Heart right ventricle (tissue), 16 donors: ENCODE measurements at regions not wholly inside any gene's neighbourhood (a gene's known extent, or its start where the extent isn't known, plus 50 kb on each side); places are given as distances from the start of the nearest gene placed in this dataset.

Experiments
- ATAC-seq, 8 donors: fragments of 200-7000 bp; cut with Tn5 transposase; one replicate each; pipeline ENCODE4 v1.9.1; 2020; ENCODE audit warnings: mild to moderate bottlenecking in 8 of 8, moderate library complexity in 8 of 8, moderate number of reproducible peaks in 1 of 8
- DNase-seq, 2 donors: peaks; one replicate each; pipeline ENCODE4 v3.0.0-alpha.2; 2020
- H3K27ac ChIP-seq, 10 donors: fragments of 200-600 bp; sonication (generic) in 2 of 10; one replicate each; pipeline versions ENCODE4 v1.5.0 to v1.8.0; 2020 to 2022; ENCODE audit warnings: mild to moderate bottlenecking in 3 of 10
- H3K27me3 ChIP-seq, 7 donors: fragments of 200-600 bp; one replicate each; pipeline ENCODE4 v1.8.0; 2021 to 2022; ENCODE audit warnings: mild to moderate bottlenecking in 2 of 7
- H3K36me3 ChIP-seq, 9 donors: fragments of 200-600 bp; sonication (generic) in 1 of 9; one replicate each; pipeline versions ENCODE4 v1.5.0 to v1.8.0; 2020 to 2022; ENCODE audit warnings: mild to moderate bottlenecking in 2 of 9
- H3K4me1 ChIP-seq, 9 donors: fragments of 200-600 bp; sonication (generic) in 1 of 9; one replicate each; pipeline versions ENCODE4 v1.5.0 to v1.8.0; 2020 to 2022; ENCODE audit warnings: mild to moderate bottlenecking in 4 of 9
- H3K4me3 ChIP-seq, 10 donors: fragments of 200-600 bp; sonication (generic) in 2 of 10; one replicate each; pipeline versions ENCODE4 v1.5.0 to v1.8.0; 2020 to 2022; ENCODE audit warnings: mild to moderate bottlenecking in 7 of 10, moderate library complexity in 2 of 10
- H3K9me3 ChIP-seq, 11 donors: fragments of 200-600 bp in 10 of 11; sonication (generic) in 2 of 11; one replicate each; pipeline versions ENCODE4 v1.5.0 to v1.8.0; 2013 to 2022; ENCODE audit warnings: mild to moderate bottlenecking in 2 of 11, control low read depth in 1 of 11, moderate library complexity in 1 of 11
- CTCF ChIP-seq, 9 donors: fragments of 200-600 bp; sonication (generic) in 2 of 9; IDR thresholded peaks; one replicate each; pipeline versions ENCODE4 v1.5.0 to v1.8.0; 2021 to 2022; ENCODE audit warnings: antibody characterized with exemption in 9 of 9, mild to moderate bottlenecking in 5 of 9, moderate library complexity in 1 of 9
- WGBS, 2 donors: extraction: QIAGEN DNeasy Blood & Tissue Kit; methylation state at CpG; one replicate each; pipeline ENCODE4 v1.1.7; 2013; ENCODE audit warnings: inconsistent platforms in 1 of 2; 5-methylcytosine and 5-hydroxymethylcytosine counted together
- intact Hi-C, 10 donors: fragments of 100-400 bp; cut with DNase I; formaldehyde crosslinking; loops; one replicate each; pipeline versions ENCODE4 v1.11.1 to v1.14.2; 2022
- donor health status: Arrhythmogenic right ventricular cardiomyopathy.
- donor health status: ischemic (EF 13 %, LVEDD 7.1; RV severe dilation, severe dysfunction).
- donor health status: healthy with polysubstance abuse.
- donor health status: DM: no; HTN: yes; CAD: no.
- donor health status: DM: no; HTN: no; CAD: no.
- donor health status: ischemic (EF 25% LVEDD 6.9; RV normal size, moderate dysfunction).
- donor health status: ischemic (EF 25% LVEDD 5.7; RV mildly dilated, moderate dysfunction).
- donor health status: healthy.
- donor health status: DM: yes; HTN: yes; CAD: no.
- donor health status: Ischemic cardiomyopathy.
- donor health status: ischemic (EF 35%, LVEDD 5.7; RV mildly dilated, moderate dysfunction).
- donor health status: nonischemic (EF 11% LVEDD 7.7; RV severe dilation, severe dysfunction).
- donor health status: DM: yes; HTN: yes; CAD: no.
- donor health status: PGD.
- donor health status: ischemic (EF 29% LVEDD 5.4; RV normal size, mild dysfunction).
- donor health status: nonischemic (EF 23%, LVEDD 6.1; RV moderate dilation, normal function).

DNA sequence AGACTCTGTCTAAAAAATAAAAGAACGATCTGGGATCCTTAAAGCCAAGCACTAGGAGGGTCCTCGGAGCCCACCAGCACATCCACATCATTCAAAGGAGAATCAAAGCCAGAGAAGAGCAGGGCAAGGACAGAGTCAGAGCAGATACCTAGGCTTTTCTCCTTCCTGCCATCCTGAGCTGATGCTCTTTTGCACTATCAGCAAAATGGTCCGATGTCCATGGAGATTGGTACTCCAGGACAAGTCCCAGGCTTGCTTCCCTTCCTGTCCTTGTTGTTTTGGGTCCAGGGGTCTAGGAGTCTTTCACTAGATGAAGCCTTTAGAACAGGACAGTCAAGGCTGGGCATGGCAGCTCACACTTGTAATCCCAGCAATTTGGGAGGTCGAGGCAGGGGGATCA is 58.0 kb upstream of the ELN start:
- no peak overlapping the region for H3K27ac ChIP-seq
- intact Hi-C loops = loop anchor here in 2 of 10 donors (10.0 kb wide), 2 partner anchors 75 to 95 kb away; no protein-coding TSS in a partner anchor
- H3K4me1 ChIP-seq = no peaks in the 10 kb centered on the region
- no peak for ATAC-seq
- H3K36me3 ChIP-seq = no peaks in the 10 kb centered on the region
- WGBS, 2 donors = 89 to 94% methylated on average over 4 of the region's 4 CpGs
- H3K4me3 ChIP-seq = no peak overlapping the region
- no peaks in the 10 kb centered on the region for H3K9me3 ChIP-seq
- no peak for TF ChIP-seq CTCF (IDR thresholded peaks at IDR 0.05)
- peaks cover 0 to 16% (median 0%) of the 10 kb centered on the region in 7 donors for H3K27me3 ChIP-seq
- no peak for DNase-seq

GRCh38 chr7:73970801-73971229 is 57.2 kb upstream of the ELN start:
- no peaks in the 10 kb centered on the region for H3K4me1 ChIP-seq
- WGBS, 2 donors = 88% methylated on average over 12 of the region's 12 CpGs

GRCh38 chr7:73971322-73971703 is 56.7 kb upstream of the ELN start:
- intact Hi-C loops = loop anchor here in 1 of 10 donors (10.0 kb wide), 1 partner anchor 97 kb away; no protein-coding TSS in a partner anchor
- 66 to 67% methylated on average over 4 of the region's 4 CpGs for WGBS, 2 donors
- TF ChIP-seq CTCF (IDR thresholded peaks at IDR 0.05) = no peak

More at GRCh38 chr7:73970801-73971229, 57.2 kb upstream of the ELN start:
- intact Hi-C loops = loop anchor here in 1 of 10 donors (10.0 kb wide), 1 partner anchor 96 kb away; no protein-coding TSS in a partner anchor
- no peaks in the 10 kb centered on the region for H3K36me3 ChIP-seq
- ATAC-seq (peak in 1 of 8 donors; percentile 7), DNase-seq (no peak)
- H3K27me3 ChIP-seq = peaks cover 0 to 16% (median 0%) of the 10 kb centered on the region in 7 donors
- H3K27ac ChIP-seq = no peak overlapping the region
- TF ChIP-seq CTCF (IDR thresholded peaks at IDR 0.05) = no peak
- H3K9me3 ChIP-seq = no peaks in the 10 kb centered on the region
- no peak overlapping the region for H3K4me3 ChIP-seq

DNA sequence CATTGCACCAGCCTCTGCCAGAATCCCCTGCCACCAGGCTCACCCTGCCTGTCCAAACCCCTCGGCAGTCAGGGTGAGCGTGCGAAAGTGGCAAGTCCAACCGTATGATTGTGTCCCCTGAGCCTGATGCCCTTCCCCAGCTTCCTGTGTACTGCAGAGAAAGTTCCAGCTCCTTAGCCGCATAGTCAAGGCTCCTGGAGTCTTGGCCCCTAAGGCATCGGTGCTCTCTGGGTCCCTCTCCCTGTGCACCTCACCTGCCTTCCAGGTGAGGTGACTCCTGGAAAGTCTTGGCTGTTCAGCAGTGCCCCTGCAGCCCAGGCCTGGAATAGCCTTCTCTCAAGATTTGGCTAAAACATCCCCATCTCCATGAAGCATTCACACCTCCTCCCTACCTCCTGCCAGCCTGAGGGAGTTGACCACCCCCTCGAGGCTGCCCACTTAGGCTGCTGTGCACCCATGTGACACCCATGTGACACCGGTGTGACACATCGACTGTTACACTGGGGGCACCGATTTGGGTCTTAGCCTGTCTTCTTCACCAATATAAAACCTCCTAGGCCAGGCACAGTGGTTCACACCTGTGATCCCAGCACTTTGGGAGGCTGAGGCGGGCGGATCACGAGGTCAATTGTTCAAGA is 56.1 kb upstream of the ELN start:
- H3K4me3 ChIP-seq = no peak overlapping the region
- DNase-seq (no peak), ATAC-seq (no peak)
- no peak for TF ChIP-seq CTCF (IDR thresholded peaks at IDR 0.05)
- H3K27ac ChIP-seq = no peak overlapping the region
- no peaks in the 10 kb centered on the region for H3K36me3 ChIP-seq
- 62 to 64% methylated on average over 13 of the region's 13 CpGs for WGBS, 2 donors
- peaks cover 0 to 16% (median 0%) of the 10 kb centered on the region in 7 donors for H3K27me3 ChIP-seq
- H3K9me3 ChIP-seq = no peaks in the 10 kb centered on the region
- intact Hi-C loops = loop anchor here in 1 of 10 donors (10.0 kb wide), 1 partner anchor 97 kb away; no protein-coding TSS in a partner anchor
- H3K4me1 ChIP-seq = no peaks in the 10 kb centered on the region

More at GRCh38 chr7:73971322-73971703, 56.7 kb upstream of the ELN start:
- Histone ChIP-seq H3K4me1 (no peaks in the 10 kb centered on the region), H3K4me3 (no peak overlapping the region), H3K36me3 (no peaks in the 10 kb centered on the region), H3K27me3 (peaks cover 0 to 16% (median 0%) of the 10 kb centered on the region in 7 donors), H3K27ac (no peak overlapping the region), H3K9me3 (no peaks in the 10 kb centered on the region)
- DNase-seq = no peak
- no peak for ATAC-seq
